Astrocyte (in vitro differentiated cells and primary cell): ENCODE measurements at regions not wholly inside any gene's neighbourhood (a gene's known extent, or its start where the extent isn't known, plus 50 kb on each side); places are given as distances from the start of the nearest gene placed in this dataset.

ENCODE experiments used
- DNase-seq: peaks from one replicate; pipeline ENCODE4 v3.0.0-alpha.2; 2010; ENCODE audit warnings: low read depth
- FAIRE-seq: peaks from 2 replicates; lab custom pipeline; 2011; peaks lifted over from hg19 to GRCh38; lab: Jason Lieb, UNC
- H2AFZ ChIP-seq: 2 replicates; pipeline ENCODE4 v1.6.0; 2012; ENCODE audit warnings: low read depth, low read length, inconsistent platforms
- H3K27ac ChIP-seq: 2 replicates; pipeline ENCODE4 v1.5.1; 2011; ENCODE audit warnings: low read depth, low read length, inconsistent platforms
- H3K27me3 ChIP-seq: 2 replicates; pipeline ENCODE4 v1.6.0; 2011; ENCODE audit warnings: low read length, inconsistent platforms; ENCODE audit not compliant: insufficient read depth
- H3K36me3 ChIP-seq: 2 replicates; pipeline ENCODE4 v1.5.1; 2011; ENCODE audit warnings: low read length, inconsistent platforms; ENCODE audit not compliant: insufficient read depth
- H3K4me1 ChIP-seq: 2 replicates; pipeline ENCODE4 v1.5.1; 2011; ENCODE audit warnings: low read length, inconsistent platforms; ENCODE audit not compliant: insufficient read depth
- H3K4me2 ChIP-seq: 2 replicates; pipeline ENCODE4 v1.6.0; 2012; ENCODE audit warnings: low read length, inconsistent platforms
- H3K4me3 ChIP-seq: 2 replicates; pipeline ENCODE4 v1.5.1; 2011; ENCODE audit warnings: low read depth, mild to moderate bottlenecking, low read length, inconsistent platforms; ENCODE audit not compliant: insufficient read depth
- H3K79me2 ChIP-seq: 2 replicates; pipeline ENCODE4 v1.6.0; 2012; ENCODE audit warnings: mild to moderate bottlenecking, low read length, inconsistent platforms; ENCODE audit not compliant: insufficient read depth
- H3K9ac ChIP-seq: 2 replicates; pipeline ENCODE4 v1.6.0; 2012; ENCODE audit warnings: mild to moderate bottlenecking, low read length, inconsistent platforms
- H3K9me3 ChIP-seq: 2 replicates; pipeline ENCODE4 v1.5.1; 2012; ENCODE audit warnings: low read depth, mild to moderate bottlenecking, low read length, inconsistent platforms; ENCODE audit not compliant: insufficient read depth
- H4K20me1 ChIP-seq: 2 replicates; pipeline ENCODE4 v1.6.0; 2012; ENCODE audit warnings: low read length, inconsistent platforms; ENCODE audit not compliant: insufficient read depth
- H3K27ac Mint-ChIP-seq: one replicate; pipeline ENCODE4 v1.8.0; 2021; ENCODE audit warnings: mild to moderate bottlenecking, mixed read lengths; ENCODE audit not compliant: unreplicated experiment
- H3K27me3 Mint-ChIP-seq: one replicate; pipeline ENCODE4 v1.8.0; 2021; ENCODE audit warnings: low read depth, mixed read lengths; ENCODE audit not compliant: unreplicated experiment
- H3K36me3 Mint-ChIP-seq: one replicate; pipeline ENCODE4 v1.8.0; 2021; ENCODE audit warnings: low read depth, mixed read lengths; ENCODE audit not compliant: unreplicated experiment
- H3K4me1 Mint-ChIP-seq: one replicate; pipeline ENCODE4 v1.8.0; 2021; ENCODE audit warnings: low read depth, mixed read lengths; ENCODE audit not compliant: unreplicated experiment
- H3K4me3 Mint-ChIP-seq: one replicate; pipeline ENCODE4 v1.8.0; 2021; ENCODE audit warnings: mild to moderate bottlenecking, moderate library complexity, mixed read lengths; ENCODE audit not compliant: unreplicated experiment
- H3K9me3 Mint-ChIP-seq: one replicate; pipeline ENCODE4 v1.8.0; 2021; ENCODE audit warnings: mild to moderate bottlenecking, mixed read lengths; ENCODE audit not compliant: unreplicated experiment
- EZH2 ChIP-seq: IDR thresholded peaks from 2 replicates; pipeline ENCODE4 v1.6.1; 2012; ENCODE audit warnings: mild to moderate bottlenecking, low read length, inconsistent platforms; ENCODE audit not compliant: insufficient read depth
- TF ChIP-seq, protein P1 (sequence below): IDR thresholded peaks from 2 replicates; pipeline ENCODE4 v1.5.1; 2011; ENCODE audit warnings: low read depth, mild to moderate bottlenecking, inconsistent platforms, low read length, moderate library complexity; ENCODE audit not compliant: insufficient read depth

DNA sequence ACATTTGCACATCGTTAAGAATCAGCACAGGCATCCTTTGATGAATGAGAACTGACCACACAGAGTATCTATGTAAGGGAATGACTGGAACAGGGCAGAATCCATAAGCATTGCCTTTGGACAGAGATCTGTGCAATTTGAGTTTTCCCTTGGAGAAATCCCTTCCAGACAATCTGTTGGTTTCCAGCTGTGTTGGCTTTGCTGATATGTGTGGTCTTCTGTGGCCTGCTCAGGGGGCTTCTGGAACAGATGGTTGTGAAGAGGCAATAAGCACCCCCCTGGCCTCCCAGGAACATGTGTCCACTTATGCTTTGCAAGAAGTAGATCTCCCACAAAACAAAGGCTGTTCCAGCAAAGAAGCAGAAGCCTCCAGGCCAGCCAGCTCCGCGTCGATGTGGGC lies 111.4 kb upstream of the TMEM132C start:
- Mint-ChIP-seq H3K4me1 (no peaks in the 10 kb centered on the region), H3K9me3 (peaks cover 17% of the 10 kb centered on the region), H3K36me3 (no peaks in the 10 kb centered on the region), H3K4me3 (no peak overlapping the region), H3K27ac (no peak overlapping the region), H3K27me3 (no peaks in the 10 kb centered on the region)
- TF ChIP-seq EZH2: no peak
- TF ChIP-seq, protein P1, sequence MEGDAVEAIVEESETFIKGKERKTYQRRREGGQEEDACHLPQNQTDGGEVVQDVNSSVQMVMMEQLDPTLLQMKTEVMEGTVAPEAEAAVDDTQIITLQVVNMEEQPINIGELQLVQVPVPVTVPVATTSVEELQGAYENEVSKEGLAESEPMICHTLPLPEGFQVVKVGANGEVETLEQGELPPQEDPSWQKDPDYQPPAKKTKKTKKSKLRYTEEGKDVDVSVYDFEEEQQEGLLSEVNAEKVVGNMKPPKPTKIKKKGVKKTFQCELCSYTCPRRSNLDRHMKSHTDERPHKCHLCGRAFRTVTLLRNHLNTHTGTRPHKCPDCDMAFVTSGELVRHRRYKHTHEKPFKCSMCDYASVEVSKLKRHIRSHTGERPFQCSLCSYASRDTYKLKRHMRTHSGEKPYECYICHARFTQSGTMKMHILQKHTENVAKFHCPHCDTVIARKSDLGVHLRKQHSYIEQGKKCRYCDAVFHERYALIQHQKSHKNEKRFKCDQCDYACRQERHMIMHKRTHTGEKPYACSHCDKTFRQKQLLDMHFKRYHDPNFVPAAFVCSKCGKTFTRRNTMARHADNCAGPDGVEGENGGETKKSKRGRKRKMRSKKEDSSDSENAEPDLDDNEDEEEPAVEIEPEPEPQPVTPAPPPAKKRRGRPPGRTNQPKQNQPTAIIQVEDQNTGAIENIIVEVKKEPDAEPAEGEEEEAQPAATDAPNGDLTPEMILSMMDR: no peak
- Histone ChIP-seq H4K20me1 (no peaks in the 10 kb centered on the region), H3K4me2 (no peak overlapping the region), H3K9me3 (peaks cover 3% of the 10 kb centered on the region), H3K27me3 (no peaks in the 10 kb centered on the region), H3K79me2 (no peaks in the 10 kb centered on the region), H2AFZ (no peak overlapping the region), H3K36me3 (no peaks in the 10 kb centered on the region), H3K27ac (no peak overlapping the region), H3K4me1 (no peaks in the 10 kb centered on the region), H3K9ac (no peak overlapping the region), H3K4me3 (no peak overlapping the region)
- no peak for FAIRE-seq
- no peak for DNase-seq

DNA sequence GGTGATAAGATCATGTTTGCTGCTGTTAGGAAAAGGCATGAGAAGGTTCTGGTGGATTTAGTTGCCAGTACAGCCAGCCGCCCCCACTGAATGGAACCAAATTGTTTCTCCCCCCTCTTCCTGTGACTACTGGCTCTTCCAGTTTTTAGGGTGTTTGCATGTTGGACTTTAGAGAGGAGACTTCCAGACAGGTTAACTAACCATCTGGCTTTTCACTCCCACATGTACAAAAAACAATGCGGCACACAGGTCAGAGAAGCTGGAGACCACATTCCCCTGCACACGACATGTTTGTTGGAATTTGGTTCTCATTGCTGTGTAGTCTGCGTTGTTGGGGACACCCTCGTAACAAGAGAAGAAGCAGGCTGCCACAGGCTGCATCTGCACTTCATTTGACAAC lies 103.9 kb upstream of the TMEM132C start:
- FAIRE-seq (no peak), DNase-seq (no peak)
- no peak overlapping the region for H3K27ac ChIP-seq
- no peaks in the 10 kb centered on the region for H3K4me1 ChIP-seq
- Mint-ChIP-seq H3K4me3 (no peak overlapping the region), H3K27me3 (no peaks in the 10 kb centered on the region), H3K27ac (no peak overlapping the region), H3K9me3 (peaks cover 5% of the 10 kb centered on the region), H3K36me3 (no peaks in the 10 kb centered on the region), H3K4me1 (no peaks in the 10 kb centered on the region)
- H4K20me1 ChIP-seq: no peaks in the 10 kb centered on the region
- no peak overlapping the region for H2AFZ ChIP-seq
- H3K27me3 ChIP-seq: no peaks in the 10 kb centered on the region
- H3K79me2 ChIP-seq: no peaks in the 10 kb centered on the region
- H3K4me3 ChIP-seq: no peak overlapping the region
- H3K9me3 ChIP-seq: peaks cover 14% of the 10 kb centered on the region
- no peaks in the 10 kb centered on the region for H3K36me3 ChIP-seq
- no peak for TF ChIP-seq EZH2
- TF ChIP-seq, protein P1: no peak
- no peak overlapping the region for H3K4me2 ChIP-seq
- no peak overlapping the region for H3K9ac ChIP-seq

DNA sequence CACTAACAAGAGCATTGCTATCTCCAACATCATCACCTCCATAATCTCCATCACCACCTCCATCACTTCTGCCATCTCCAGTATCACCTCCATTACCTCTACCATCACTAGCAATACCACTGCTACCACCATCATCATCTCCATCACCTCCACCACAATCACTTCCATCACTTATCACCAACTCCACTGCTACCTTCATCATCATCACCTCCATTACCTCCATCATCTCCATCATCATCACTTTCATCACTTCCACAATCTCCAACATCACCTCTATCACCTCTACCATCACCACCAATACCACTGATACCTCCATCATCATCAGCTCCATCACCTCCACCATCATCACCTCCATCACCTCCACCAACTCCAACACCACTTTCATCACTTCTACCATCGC lies 102.4 kb upstream of the TMEM132C start:
- Mint-ChIP-seq H3K4me1 (no peaks in the 10 kb centered on the region), H3K4me3 (no peak overlapping the region), H3K9me3 (peaks cover 14% of the 10 kb centered on the region), H3K27me3 (no peaks in the 10 kb centered on the region), H3K27ac (no peak overlapping the region), H3K36me3 (no peaks in the 10 kb centered on the region)
- FAIRE-seq (no peak), DNase-seq (no peak)
- Histone ChIP-seq H3K4me2 (no peak overlapping the region), H3K9me3 (peaks cover 18% of the 10 kb centered on the region), H3K9ac (no peak overlapping the region), H3K27ac (no peak overlapping the region), H4K20me1 (no peaks in the 10 kb centered on the region), H3K27me3 (no peaks in the 10 kb centered on the region), H2AFZ (no peak overlapping the region), H3K4me1 (no peaks in the 10 kb centered on the region), H3K4me3 (no peak overlapping the region), H3K79me2 (no peaks in the 10 kb centered on the region), H3K36me3 (no peaks in the 10 kb centered on the region)
- TF ChIP-seq, protein P1: no peak
- no peak for TF ChIP-seq EZH2
